HG03025 (cell line): ENCODE measurements at regions not wholly inside any gene's neighbourhood (a gene's known extent, or its start where the extent isn't known, plus 50 kb on each side); places are given as distances from the start of the nearest gene placed in this dataset.
"Not testable (repeated sequence)": the region's sequence is repeated elsewhere in the genome, so short reads cannot be mapped to it uniquely, and the experiment has no call there.

Source experiments
- ATAC-seq: cut with Tn5 transposase; IDR thresholded peaks from one replicate; pipeline ENCODE4 v1.9.1; 2021; ENCODE audit warnings: mild to moderate bottlenecking, moderate library complexity; ENCODE audit not compliant: unreplicated experiment, low FRiP score

DNA sequence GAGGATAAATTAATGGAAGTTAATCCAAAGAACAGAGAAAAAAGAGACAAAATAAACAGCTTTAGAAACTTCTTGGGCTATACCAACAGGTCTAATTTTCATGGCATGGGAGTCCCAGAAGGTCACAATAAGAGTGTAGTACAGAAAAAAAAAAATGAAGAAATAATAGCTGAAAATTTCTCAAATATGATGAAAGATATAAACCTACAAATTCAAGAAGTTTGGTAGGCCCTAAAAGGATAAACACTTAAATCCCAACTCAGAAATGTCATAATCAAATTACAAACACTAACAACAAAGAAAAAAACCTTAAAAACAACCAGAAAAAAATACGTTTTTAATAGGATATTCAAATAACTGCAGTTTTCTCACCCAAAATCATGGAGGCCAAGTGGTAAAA, 229.3 kb upstream of the ZEB2 start:
- ATAC-seq = no peak

DNA sequence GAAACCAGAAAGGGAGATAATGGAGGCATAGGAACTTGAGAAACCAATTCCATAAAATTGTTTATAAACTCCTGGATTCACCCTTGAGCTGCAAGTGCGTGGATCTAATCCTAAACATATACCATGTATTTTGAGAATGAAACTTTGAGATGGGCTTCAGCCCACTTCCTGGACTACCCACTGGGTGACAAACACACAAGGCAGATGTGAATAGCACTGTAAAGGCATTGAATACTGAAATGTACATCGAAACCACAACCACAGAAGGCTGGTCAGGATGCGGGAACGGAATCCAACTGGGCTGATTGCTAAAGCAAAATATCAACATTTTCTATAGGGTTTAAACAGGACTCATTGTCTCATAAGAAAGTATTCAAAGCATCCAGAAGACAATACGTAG, 228.5 kb upstream of the ZEB2 start:
- ATAC-seq = no peak

DNA sequence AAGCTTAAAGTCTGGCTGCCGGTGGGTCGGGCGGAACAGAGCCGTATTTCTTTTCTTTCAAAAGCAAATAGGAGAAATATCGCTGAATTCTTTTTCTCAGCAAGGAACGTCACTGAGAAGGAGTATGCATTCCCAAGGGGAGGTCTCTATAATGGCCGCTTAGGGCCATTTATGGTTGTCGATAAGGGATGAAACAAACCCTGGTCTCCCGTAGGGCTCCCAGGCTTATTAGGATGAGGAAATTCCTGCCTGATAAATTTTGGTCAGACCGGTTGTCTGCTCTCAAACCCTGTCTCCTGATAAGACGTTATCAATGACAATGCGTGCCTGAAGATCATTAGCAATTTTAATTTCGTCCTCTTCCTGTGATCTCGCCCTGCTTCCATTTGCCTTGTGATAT, 227.7 kb upstream of the ZEB2 start:
- ATAC-seq = no peak

DNA sequence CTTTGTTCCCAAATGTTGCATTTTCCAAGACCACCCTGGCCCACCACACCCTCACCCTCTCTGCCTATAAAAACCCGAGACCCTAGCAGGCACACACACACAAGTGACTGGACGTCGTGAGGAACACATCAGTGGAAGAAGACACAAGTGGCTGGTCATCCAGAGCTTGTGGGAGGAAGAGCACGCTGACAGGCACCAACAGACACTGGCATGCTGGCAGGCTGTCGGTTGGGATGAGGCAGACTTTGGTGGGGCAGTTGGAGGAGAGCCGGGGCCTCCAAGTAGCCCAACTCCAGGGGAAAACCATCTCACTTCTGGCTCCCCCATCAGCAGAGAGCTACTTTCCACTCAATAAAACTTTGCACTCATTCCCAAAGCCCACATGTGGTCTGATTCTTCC, 225.5 kb upstream of the ZEB2 start:
- ATAC-seq = no peak

DNA sequence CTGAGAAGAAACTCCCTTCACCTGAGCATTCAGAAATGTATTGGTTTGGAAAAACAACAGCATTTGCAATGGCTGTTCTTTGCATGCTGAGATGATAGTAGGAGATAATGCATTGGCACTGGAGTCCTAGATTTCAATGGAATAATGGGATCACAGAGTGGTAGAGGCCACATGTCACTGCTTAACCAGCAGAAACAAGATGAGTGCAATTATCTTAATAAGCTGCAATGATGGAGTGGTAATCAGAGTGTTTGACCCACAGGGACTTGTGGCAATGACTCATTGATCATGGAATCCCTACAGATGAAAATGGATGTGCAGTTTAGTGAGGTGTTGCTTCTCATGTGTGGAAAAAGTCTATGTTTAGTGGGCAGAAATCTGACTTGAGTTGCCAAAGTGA, 218.8 kb upstream of the ZEB2 start:
- no peak for ATAC-seq

DNA sequence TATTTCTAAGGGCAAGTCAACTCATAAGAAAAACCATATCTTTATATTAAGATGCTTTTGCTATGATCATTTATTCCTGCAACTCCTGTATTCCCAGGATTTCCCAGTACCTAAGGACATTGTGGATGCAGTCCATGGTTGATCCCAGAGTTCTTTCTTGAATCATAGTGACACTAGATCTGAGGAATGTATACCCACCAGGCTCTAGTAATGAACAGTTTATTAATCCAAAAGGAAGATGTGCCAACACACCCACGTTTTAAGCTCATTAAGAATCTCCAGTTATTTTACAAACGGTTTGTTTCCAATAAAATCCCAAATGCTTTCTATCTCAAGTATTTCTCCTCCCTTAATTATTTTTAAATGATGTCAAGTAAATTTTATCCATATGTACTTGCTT, 210.8 kb upstream of the ZEB2 start:
- ATAC-seq = no peak

DNA sequence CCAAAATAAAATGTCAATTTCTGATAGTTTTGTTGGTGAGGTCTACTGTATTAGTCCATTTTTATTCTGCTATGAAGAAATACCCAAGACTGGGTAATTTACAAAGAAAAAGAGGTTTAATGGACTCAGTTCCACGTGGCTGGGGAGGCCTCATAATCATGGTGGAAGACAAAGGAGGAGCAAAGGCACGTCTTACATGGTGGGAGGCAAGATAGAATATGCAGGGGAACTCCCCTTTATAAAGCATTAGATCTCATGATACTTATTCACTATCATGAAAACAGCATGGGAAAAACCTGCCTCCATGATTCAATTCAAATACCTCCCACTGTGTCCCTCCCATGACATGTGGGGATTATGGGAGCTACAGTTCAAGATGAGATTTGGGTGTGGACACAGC, 204.5 kb upstream of the ZEB2 start:
- ATAC-seq = not testable (repeated sequence)

DNA sequence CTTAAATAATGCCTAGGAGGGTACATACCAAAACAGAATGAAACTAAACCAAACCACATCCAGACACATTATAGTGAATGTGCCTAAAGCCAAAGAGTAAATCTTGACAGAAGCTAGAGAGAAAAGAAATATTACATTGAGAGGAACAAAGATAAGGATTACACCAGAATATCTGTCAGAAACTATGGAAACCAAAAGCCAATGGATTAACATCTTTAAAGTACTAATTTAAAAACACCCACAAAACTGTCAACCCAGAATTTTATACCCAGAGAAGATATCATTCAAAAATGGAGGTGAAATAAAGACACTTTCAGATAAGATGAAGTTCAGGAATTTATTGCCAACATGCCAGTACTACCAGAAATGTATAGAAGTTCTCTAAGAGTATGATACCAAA, 198.5 kb upstream of the ZEB2 start:
- no peak for ATAC-seq

DNA sequence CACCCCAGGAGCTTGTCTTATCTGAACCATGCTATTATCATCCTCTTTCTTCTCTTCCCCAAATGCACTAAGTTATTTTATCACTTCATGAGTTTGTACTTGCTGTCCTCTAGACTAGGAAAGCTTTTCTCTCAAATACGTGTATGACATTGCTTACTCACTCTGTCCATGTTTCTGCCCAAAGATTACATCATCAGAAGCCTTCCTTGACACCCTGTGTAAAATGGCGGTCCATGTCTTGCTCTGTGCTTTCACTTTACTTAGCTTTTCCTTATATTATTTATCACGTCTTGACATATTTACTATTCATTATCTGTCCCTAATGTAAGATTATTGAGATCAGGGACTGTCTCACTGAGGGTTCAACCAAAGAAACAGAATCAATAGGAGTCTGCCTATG, 196.1 kb upstream of the ZEB2 start:
- ATAC-seq = no peak

DNA sequence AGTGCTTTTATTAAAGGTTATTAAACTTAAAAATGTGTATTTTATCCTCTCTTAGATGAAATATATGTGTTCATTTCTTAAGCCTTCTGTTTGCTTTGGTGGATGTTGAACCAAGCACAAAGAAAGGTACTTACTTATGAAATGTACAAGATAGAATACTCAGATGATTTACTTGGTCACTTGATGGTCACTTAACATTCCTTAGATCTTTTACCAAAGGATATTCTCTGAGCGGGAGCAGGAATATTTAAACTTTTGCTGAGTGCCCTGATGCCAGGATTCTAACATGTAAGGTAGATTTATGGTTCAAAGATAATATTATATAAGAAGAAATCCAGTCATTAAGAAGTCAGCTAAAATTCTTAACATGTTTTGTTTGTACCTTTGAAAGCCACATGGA, 193.5 kb upstream of the ZEB2 start:
- ATAC-seq = no peak

DNA sequence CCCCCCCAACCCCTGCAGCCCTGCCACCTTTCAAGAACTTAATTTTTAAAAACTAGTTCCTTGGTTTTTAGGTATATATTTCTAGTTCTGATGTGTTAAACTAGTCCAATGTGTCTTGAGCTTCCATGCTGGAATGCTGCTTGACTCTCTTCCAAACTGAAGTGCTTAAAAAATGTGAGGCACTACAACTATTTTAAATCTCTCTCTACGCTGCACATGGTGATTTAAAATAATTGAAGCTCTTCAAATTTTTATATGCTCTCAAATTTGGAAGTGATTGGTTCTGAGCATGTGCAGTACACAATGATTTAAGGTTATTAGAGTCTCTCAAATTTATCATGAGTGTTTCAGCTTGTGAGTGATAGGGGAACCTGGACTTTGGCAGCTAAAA, 192.6 kb upstream of the ZEB2 start:
- ATAC-seq = no peak

DNA sequence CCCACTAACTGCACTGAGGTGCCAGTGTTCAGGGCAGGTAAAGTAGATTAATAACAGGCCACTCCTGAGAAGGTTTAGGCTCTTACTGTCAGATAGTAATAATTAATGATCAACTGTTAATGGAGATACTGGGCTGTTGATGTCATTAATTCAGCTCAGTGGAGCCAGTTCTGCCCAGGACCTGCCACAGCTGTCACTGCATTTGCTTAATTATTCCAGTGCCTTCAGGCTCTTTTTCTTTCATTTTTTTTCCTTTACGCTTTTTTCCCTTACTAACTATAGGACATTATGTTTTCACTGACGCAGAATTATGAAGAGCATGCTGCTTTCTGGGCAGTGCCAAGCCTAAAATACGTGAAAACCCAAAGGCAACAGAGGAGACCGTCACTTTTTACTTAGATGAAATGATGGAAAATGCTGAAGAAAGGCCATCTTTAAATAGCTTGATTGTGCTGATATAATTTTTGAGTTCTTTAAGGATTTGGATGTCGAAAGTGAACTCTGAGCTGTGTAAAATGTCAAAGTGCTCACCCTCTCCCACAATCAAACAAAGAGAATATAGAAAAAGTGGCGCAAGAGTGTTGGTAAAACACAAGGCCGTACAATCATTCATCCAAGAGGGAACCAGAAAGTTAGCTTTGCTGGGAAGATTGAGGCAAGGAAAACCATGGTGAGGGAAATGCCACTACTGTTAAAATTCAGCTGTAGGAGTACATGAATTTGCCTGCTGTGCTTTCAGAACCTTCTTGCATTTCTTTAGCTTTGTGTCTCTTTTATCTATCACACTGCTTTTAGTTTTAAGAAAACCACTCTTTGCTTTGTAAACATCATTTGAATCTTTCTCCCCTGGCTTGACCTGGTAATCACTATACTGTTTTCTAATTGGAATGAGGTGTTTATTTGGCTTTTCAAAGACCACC, 192.0 kb upstream of the ZEB2 start:
- no peak for ATAC-seq

DNA sequence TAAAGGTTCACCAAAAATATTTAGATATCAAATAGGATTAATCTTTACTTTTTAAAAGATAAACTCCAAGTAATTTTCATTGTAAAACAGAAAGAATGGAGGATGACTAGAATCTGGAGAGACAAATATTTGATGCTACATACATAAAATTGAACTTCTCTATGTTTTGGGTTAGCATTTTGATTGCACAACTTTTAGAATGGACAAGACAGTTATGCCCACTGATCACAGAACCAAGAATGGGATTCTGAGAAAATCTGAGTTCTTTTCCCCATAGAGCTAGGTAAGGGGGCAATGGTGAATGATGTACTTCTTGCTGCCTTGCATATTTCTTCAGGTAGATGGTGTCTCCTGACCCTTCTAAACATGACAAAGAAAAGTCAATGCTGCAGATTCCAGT, 191.2 kb upstream of the ZEB2 start:
- ATAC-seq = no peak

DNA sequence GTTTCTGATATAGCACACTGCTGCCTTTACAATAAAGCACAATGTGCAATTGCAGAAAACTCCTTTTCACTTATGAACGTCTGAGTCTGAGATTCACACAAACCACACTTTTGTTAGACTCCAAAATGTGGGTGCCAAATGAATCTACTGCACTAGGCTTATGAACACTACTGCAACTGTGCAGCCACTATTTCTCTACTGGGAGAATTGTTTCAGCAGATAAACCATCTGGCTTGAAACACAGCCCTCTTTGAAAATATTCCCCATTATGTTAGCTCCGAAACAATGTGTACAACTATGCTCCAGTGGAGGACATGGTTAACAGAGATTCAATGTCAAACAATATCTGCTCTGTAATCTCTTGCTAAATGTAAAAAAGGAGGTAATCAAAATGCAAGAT, 188.7 kb upstream of the ZEB2 start:
- no peak for ATAC-seq

DNA sequence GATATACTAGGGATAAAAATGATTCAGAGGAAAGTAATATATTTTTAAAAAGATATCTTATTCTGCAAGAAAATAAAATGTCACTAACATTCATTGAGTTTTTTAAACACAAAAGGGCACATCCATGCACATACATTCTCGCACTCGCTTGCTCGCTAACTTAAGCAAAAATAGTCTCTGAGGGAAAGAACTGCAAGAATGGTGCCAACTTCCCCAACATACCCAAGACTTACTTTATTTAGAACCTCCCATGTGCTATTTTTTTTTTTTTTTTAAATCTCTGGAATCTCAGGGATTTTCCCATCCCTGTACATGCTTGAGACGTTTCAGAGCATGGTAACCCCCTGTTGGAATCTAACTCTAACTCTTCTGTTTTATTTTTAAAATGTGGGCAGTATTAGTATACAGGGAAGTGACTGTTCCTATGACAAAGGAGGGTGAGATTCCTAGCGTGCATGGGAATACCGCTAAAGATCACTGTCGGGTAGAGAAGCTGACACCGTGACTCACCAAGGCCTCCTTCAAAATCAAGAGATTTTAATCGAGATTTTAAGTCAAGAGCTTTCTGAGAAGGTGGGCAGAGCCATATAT, 187.9 kb upstream of the ZEB2 start:
- no peak for ATAC-seq

DNA sequence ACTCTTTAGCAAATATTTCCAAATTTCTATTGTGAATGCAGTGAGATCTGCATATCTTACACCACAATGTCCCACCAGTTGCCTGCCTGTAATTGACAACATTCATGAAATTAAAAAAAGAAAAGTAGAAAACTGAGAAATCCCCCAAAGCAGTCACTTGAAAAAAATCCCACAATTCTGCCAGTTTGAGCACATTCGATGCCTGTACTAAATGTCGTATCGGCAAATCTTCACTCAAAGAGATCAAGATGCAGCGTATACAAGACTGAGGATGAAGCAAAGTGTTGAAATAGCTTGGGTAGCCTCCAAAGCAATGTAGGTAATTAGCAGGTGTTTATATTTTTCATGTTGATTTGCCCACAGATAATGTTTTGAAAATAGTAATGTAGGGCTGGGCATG, 186.7 kb upstream of the ZEB2 start:
- no peak for ATAC-seq

DNA sequence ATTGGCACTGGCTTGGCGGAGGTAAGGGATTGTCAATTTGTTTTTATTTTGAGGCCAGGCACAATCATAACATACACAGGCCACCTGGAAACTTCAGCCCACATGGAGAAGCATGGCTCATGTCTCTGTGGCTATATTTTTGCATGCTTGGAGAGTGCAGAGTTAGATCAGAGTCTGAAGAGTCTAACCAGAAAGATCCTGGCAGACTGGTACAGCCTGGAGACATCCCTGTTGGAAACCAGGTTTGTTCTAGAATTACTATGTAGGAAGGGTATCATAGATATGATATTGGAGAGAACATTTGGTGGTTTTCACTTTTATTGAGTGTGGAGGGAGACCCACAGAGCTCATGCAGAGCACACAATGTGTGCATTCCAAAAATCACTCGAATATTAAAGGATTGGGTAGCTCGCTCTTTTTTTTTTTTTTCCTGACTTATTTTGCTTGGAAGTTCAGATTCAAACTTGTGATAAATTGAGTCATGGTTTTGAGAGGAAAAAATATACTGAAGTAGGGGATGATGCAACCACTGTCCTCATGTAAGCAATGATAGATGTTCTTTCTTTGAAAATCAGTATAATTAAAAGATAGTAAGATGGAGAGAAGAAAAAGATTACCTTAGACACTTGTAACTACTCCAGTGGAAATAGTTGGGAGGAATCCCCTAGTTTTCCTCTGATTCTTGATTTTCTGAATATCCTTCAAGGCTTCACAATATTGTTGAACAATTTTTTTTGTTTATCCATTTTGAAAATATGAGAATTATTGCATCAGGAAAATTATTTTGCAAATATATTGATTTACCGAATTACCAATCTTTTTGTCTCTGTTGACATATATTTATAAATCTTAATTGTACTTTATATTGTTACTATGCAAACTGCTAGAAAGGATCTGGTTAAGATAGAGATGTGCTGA, 185.7 kb upstream of the ZEB2 start:
- no peak for ATAC-seq

DNA sequence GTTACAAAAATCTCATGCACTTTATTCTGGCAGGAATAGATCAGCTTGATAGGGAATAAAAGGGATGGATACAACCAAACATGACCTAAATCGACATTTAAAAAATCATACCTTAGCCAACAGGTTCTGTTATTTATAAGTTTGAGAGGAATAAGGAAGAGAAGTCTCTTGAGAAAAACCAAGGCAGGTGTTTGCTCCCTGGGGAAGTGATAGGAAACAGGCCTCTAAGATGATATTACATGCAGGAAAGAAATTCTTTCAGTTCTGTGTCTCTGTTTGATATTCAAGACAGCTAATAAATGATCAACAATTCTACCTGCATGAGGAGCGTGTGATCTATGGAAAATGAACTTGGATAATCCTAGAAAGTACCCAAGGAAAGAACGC, 184.8 kb upstream of the ZEB2 start:
- no peak for ATAC-seq

DNA sequence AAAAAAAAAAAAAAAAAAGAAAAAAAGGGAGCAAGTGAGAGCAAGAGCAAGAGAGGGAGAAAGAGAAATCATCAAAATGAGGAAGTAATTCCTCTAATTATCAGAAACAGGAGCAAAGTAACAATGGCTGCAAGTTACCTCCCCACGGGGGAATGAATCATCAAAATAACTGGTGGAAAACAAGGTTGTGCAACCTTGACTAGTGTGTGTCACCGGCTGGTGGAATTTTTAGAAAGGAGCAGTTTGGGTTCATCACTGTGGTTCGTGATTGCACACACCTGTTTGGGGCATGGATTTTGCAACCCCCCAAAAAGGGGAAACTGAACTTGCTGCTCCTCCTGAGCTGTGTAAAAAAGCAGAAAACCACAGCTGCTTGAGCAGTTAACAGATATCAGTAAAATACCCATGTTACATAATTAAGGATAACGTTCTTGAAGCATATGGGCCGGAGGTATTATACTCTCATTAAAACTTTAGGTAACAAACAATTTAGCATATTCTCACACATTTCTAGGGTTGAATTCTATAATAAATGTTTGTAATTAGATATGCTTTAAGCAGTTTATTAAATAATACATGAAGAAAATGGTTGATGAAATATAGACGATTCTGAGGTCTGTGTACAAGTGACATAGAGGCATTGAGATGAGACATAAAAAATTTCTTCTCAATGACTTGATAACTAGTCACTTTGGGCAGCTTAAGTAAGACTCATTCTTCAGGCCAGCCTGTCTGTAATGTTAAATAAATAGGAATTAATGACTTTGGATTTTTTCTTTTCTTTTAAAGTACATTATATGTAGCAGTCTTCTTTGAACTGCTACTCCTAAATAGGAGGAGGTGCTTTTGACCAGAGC, 184.2 kb upstream of the ZEB2 start:
- ATAC-seq = no peak

DNA sequence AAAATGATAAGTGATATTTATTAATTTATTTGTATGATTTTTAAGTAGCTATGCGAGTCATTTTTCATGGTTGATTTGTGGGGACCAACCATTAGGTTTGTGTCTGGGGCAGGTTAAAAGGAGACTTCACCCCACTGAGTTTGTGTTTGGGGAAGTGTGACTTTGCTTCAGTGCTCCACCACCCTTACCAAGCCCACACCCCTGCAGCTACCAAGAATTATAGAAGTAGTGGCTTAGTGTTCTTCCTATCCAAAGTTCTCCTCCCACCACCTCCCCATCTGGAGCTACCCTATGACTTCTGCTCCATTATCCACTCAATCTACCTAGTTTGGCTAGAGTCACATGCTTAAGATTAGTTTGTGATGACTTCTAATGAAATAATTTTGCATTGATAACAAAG, 182.1 kb upstream of the ZEB2 start:
- no peak for ATAC-seq
